NT2/D1 (cell line): ENCODE measurements at regions not wholly inside any gene's neighbourhood (a gene's known extent, or its start where the extent isn't known, plus 50 kb on each side); places are given as distances from the start of the nearest gene placed in this dataset.

ENCODE experiments used
- SUZ12 ChIP-seq: IDR thresholded peaks from 2 replicates; pipeline ENCODE4 v1.6.1; 2011; ENCODE audit not compliant: insufficient read length, insufficient read depth; ENCODE audit errors: extremely low read depth
- YY1 ChIP-seq: IDR thresholded peaks from 2 replicates; pipeline ENCODE4 v1.6.1; 2011; ENCODE audit not compliant: insufficient read length, insufficient read depth
- ZNF274 ChIP-seq: IDR thresholded peaks from 2 replicates; pipeline ENCODE4 v1.6.1; 2011; ENCODE audit warnings: mild to moderate bottlenecking, low read depth, low read length

GRCh38 chr7:18401757-18402156 lies 93.8 kb upstream of the HDAC9 start:
- TF ChIP-seq ZNF274 (no peak), SUZ12 (no peak), YY1 (no peak)
